HG02798 (cell line): ENCODE measurements at regions not wholly inside any gene's neighbourhood (a gene's known extent, or its start where the extent isn't known, plus 50 kb on each side); places are given as distances from the start of the nearest gene placed in this dataset.

Experiments
- ATAC-seq: cut with Tn5 transposase; IDR thresholded peaks from one replicate; pipeline ENCODE4 v1.9.1; 2021; ENCODE audit warnings: mild to moderate bottlenecking; ENCODE audit not compliant: unreplicated experiment, poor library complexity

- ATAC-seq = peak; percentile 76
Measured at GRCh38 chr14:62126879-62127478, 364.8 kb downstream of the SNAPC1 start.

- ATAC-seq = no peak
Measured at GRCh38 chr14:62130441-62130840, 368.2 kb downstream of the SNAPC1 start.

- ATAC-seq = no peak
Measured at GRCh38 chr14:62133776-62134550, 371.7 kb downstream of the SNAPC1 start.

- ATAC-seq = no peak
Measured at GRCh38 chr14:62138593-62138992, 376.4 kb downstream of the SNAPC1 start.

- no peak for ATAC-seq
Measured at GRCh38 chr14:62141139-62141538, 378.9 kb downstream of the SNAPC1 start.

GRCh38 chr14:62143245-62143644, 381.0 kb downstream of the SNAPC1 start:
- no peak for ATAC-seq

GRCh38 chr14:62144863-62145262, 382.6 kb downstream of the SNAPC1 start:
- no peak for ATAC-seq

GRCh38 chr14:62146030-62146429, 383.8 kb downstream of the SNAPC1 start:
- no peak for ATAC-seq

GRCh38 chr14:62156052-62156451, 393.8 kb downstream of the SNAPC1 start:
- ATAC-seq = no peak

GRCh38 chr14:62158779-62159178, 396.6 kb downstream of the SNAPC1 start:
- ATAC-seq = no peak

- ATAC-seq = no peak
Measured at GRCh38 chr14:62159314-62159713, 397.1 kb downstream of the SNAPC1 start.

GRCh38 chr14:62162998-62163589, 400.9 kb downstream of the SNAPC1 start:
- peak; percentile 66 for ATAC-seq

GRCh38 chr14:62168564-62169155, 406.4 kb downstream of the SNAPC1 start:
- no peak for ATAC-seq

- peak; percentile 61 for ATAC-seq
Measured at GRCh38 chr14:62179367-62180018, 417.3 kb downstream of the SNAPC1 start.

- ATAC-seq = no peak
Measured at GRCh38 chr14:62181591-62181990, 419.4 kb downstream of the SNAPC1 start.

- ATAC-seq = no peak
Measured at GRCh38 chr14:62185078-62185477, 422.9 kb downstream of the SNAPC1 start.

GRCh38 chr14:62187265-62187664, 425.0 kb downstream of the SNAPC1 start:
- ATAC-seq = no peak

GRCh38 chr14:62189698-62190097, 427.5 kb downstream of the SNAPC1 start:
- ATAC-seq = no peak

- ATAC-seq = no peak
Measured at GRCh38 chr14:62206456-62206855, 444.2 kb downstream of the SNAPC1 start.

- no peak for ATAC-seq
Measured at GRCh38 chr14:62209287-62209899, 447.2 kb downstream of the SNAPC1 start.
